Amygdala (tissue), 56 donors: ENCODE measurements at regions not wholly inside any gene's neighbourhood (a gene's known extent, or its start where the extent isn't known, plus 50 kb on each side); places are given as distances from the start of the nearest gene placed in this dataset.
A peak's percentile ranks its signal among the peaks of the same experiment; 100 is the strongest.
"Not testable (repeated sequence)": the region's sequence is repeated elsewhere in the genome, so short reads cannot be mapped to it uniquely, and the experiment has no call there.

Source experiments
- DNase-seq, 56 donors: peaks; one replicate each; lab custom pipeline; 2025; lab: John Stamatoyannopoulos, UW

DNA sequence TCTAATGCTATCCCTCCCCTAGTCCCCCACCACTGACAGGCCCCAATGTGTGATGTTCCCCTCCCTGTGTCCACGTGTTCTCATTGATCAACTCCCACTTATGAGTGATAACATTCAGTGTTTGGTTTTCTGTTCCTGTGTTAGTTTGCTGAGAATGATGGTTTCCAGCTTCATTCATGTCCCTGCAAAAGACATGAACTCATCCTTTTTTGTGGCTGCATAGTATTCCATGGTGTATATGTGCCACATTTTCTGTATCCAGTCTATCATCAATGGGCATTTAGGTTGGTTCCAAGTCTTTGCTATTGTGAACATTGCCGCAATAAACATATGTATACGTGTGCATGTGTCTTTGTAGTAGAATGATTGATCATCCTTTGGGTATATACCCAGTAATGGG lies 153.1 kb downstream of the OR13H1 start:
- not testable (repeated sequence) for DNase-seq

DNA sequence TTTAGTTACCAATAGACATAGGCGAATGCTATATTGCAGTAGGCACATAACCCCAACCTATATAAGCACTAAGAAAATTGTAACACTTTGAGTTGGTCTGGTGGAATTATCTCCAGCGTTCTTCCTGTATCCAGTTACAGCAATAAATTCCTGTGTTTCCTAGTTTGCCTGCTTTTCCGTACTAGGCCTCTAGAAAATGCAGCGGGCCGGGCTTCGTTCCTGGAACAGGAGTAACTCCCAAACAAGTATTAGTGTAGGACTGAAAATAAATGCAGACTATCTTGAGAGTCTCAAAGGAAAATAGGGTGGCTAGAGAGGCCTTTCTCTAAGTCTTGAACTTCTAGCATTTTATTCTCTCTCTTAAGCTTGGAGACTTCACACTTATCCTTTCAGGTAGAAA lies 159.8 kb downstream of the OR13H1 start:
- no peak for DNase-seq

DNA sequence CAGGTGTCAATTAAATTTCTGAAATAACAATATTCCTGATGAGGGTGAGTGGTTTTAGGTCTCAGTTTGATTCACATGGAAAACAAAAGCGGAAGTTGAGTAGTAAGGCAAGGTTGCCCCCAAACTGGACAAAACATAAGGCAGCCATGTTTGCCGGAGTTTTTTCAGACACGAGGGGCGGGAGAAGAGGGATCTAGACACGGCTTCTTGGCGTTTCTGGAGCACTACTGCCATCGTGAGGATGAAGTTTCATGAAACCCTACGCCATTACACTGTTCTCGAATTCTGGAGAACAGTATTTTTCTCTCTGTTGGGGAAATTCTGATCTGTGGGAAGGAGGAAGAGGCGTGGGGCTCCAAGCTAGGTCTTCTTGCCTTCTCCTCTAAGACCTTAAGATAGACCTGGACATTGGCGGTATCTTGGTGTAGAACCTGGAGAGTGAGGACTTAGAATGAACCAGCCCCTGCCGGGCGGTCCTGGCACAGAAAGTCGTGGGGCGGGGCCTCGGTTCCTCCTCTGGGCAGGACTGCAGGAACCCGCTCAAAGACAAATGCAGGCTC lies 160.3 kb downstream of the OR13H1 start:
- DNase-seq, result peak in 23 of 56 donors; percentile 19 to 85 (median 60)

DNA sequence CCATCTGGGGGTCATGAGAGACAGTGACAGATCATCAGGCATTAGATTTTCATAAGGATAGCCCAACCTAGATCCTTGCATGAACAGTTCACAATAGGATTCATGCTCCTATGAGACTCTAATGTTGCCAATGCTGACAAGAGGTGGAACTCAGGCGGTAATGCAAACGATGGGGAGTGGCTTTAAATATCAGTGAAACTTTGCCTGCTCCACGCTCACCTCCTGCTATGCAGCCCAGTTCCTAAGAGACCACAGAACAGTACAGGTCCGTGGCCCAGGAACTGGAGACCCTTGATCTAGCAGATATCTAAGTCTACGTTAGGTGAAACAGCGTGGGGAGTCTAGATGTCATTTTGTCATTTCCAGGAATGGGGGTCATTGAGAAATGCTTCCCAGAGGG lies 165.7 kb downstream of the OR13H1 start:
- no peak for DNase-seq

DNA sequence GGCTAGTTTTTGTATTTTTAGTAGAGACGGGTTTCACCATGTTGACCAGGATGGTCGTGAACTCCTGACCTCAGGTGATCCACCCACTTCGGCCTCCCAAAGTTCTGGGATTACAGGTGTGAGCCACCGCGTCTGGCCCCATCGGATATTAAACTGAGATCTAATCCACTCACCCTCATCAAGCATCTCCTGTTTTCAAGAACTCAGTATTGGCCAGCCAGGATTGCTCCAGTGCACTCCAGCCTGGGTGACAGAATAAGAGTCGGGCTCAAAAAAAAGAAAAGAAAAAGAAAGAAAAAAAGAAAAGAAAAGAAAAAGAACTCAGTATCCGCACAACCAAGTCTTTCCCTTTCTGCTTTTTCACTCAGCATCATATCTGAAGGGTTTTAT lies 167.6 kb downstream of the OR13H1 start:
- no peak for DNase-seq

DNA sequence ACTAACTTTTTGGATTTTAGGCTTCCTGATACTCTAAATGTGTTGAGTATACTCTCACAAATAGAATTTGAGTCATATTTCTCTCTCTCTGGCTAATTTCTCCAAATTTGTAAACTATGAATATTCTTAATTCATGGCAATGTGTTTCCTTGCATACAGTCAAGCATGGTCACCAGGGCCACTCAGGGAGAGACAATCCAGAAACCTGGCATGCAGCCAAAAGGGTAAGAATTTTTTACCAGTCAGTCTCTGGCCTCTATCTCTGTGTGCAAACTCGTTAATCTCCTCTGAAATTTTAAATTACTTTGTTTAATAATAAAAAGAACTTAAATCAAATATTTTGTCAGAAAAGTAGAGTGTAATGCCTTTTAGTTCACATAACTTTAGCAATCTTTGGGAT lies 179.8 kb downstream of the OR13H1 start:
- DNase-seq, result no peak

DNA sequence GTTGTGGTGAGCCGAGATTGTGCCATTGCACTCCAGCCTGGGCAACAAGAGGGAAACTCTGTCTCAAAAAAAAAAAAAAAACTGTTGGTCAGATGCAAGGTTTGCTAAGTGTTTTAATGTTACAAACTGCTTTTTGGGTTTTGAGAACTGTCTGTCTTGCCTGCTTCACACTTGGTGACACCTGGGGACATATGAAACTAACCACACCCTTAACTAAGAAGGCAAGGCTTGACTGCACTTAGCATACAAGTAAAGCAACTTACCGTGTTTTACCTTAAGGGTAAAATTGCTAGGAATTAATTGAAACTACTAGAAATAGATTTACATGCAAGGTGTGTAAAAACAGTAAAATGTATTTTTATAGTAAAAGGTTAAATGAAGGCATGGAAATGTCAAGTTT lies 180.4 kb downstream of the OR13H1 start:
- no peak for DNase-seq

DNA sequence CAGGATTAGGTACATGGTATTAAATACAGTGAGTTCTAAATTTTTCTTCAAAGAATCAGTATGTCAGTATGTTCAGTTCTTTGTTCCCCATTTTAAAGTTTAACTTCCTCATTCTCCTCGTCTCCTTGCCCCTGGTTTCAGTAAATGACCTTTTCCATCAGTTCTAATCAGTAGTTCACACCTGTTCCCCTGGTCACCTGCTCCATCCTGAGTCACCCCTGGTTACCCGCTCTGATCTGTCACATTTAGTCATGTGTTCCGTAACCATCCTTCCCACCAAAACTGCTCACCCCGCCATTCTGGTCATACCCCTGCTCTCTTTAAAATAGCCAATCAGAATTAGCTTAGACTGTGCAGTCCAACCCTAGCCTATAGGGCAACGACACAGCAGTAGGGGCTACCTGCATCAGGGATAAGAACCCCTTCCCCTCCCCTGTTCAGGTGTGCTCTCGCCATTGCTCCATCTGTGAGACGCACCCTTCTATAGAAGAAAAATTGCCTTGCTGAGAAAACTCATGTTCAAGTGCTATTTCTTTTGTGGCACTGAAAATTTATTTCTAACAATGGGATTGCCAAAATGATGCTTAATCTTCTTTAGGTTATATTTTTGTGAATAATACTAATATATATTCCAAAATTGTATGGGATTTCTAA lies 181.3 kb downstream of the OR13H1 start:
- no peak for DNase-seq

DNA sequence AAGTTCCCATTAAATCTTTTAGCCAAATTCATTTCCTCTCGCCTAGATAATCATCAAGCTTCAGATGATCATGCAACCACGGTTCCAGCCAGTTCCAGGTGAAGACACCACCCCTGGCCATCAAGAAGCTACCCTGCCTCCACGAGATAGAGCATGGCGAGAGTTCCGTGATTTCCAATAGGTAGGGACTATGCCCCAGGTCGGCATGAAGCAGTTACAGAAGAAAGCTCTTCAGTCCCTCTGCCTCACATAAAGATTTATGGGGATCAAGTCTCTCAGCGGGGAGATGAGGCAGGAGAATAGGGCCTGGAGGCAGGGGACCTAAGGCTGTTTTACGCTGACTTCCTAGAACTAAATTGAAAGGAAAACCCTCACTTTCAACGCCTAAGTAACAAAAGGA lies 183.9 kb downstream of the OR13H1 start:
- DNase-seq, result no peak

DNA sequence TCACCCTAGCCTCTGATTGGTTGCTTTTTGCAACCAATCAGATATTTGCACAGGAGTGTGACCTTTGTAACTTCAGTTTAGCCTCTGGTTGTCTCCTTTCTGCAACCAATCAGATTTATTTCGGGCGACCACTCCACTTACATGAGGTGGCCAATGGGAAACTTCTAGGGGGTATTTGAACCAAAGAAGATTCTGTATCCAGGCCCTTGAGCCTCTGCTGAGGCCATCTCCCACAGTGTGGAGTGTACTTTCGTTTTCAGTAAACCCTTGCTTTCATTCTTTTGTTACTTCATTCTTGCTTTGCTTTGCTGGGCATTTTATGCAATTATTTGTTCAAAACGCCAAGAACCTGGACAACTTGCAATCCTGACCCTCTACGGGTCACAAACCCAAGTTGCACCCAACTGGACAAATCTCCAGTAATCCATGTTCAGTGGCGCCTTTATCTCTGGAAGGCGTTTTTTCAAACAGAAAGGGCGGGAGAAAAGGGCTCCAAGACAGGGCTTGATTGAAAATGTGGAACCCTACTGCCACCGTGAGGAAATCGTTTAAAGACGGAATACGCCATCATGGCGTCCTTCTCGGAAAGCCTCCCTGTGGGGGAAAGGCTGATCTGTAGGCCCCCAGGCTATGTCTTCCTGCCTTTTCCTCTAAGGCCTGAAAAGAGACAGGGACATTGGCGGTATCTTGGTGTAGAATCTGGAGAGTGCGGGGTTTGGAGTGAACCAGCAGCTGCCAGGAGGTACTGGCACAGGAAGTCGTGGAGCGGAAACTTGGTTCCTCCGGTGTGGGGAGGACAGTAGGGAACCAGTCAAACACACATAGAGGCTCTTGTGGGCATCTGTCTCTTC lies 184.6 kb downstream of the OR13H1 start:
- peak in 22 of 56 donors; percentile 41 to 85 (median 68) for DNase-seq

DNA sequence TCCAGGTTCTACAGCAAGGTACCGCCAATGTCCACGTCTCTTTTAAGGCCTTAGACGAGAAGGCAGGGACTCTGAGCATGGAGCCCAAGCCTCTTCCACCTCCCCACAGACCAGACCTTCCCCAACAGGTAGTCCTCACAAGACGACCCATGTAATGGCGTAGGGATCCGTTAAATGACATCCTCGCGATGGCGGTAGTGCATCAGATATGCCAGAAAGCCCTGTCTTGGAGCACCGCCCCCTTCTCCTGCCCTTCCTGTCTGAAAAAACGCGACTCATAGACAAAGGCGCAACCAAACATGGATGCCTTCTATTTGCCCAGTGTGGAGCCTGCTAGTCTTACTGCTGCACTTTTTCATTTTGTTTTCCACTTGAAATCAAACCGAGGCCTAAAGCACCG lies 185.4 kb downstream of the OR13H1 start:
- peak in 22 of 56 donors; percentile 36 to 94 (median 74) for DNase-seq

DNA sequence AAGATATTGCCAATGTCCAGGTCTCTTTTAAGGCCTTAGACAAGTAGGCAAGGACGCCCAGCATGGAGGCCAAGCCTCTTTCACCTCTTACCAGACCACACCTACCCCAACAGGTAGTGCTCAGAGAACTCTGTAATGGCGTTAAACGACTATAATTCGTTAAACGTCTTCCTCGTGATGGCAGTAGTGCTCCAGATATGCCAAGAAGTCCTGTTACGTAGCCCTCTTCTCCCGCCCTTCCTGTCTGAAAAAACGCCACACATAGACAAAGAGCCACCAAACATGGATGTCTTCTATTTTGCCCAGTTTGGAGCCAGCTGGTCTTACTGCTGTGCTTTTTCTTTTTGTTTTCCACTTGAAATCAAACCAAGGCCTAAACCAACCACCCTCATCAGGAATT lies 190.7 kb downstream of the OR13H1 start:
- peak in 22 of 56 donors; percentile 1 to 88 (median 58) for DNase-seq

DNA sequence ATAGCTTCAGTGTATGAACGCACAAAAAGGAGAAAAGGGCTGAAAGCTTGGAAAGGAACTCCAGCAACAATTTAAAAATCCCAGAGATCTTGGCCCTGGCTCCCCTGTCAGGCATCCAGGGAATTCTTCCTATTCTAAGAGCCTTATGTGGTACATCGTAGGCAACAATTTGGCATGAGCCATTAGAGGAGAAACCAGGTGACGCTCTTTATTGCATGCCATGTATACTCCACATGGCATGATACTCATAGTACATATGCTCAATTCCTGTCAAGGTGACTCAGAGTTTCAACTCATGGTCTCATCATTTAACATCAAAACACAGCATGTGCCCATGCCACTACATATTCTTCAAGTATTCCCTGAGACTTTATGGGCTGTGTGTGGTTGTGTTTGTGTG lies 191.3 kb downstream of the OR13H1 start:
- DNase-seq, result peak in 2 of 56 donors; percentile 6 to 7

DNA sequence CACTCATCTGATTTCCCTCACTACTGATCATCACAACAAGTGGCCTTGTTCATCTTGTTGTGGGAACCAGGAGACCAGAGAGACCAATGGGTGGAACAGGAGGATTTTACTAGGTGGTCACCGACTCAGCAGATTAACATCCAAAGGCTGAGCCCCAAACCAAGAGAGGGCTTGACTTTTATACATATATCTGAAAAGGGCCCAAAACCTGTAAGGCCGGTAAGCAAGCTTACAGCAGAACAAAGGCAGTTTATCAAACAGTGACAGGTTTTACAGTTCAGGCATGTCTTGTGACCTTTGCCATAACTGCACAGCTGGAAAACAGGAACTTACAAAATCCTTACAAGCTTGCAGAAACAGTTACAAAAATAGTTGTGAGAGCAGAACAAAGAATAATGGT lies 195.9 kb downstream of the OR13H1 start:
- DNase-seq, result no peak

DNA sequence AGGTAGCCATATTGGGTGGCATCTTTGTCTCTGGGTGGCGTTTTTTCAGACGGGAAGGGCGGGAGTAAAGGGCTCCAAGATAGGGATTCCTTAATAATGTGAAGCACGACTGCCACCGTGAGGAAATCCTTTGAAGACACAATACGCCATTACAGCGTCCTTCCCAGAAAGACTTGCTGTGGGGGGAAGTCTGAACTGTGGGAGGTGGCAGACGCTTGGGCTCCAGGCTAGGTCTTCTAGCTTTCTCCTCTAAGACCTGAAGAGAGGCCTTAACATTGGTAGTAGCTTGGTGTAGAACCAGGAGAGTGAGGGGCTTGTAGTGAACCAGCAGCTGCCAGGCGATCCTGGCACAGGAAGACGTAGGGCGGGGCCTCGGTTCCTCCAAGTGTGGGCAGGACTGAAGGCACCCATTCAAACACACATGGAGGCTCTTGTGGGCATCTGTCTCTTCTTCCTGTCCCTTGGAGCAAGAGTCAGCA lies 197.3 kb downstream of the OR13H1 start:
- peak in 22 of 56 donors; percentile 24 to 92 (median 70) for DNase-seq

DNA sequence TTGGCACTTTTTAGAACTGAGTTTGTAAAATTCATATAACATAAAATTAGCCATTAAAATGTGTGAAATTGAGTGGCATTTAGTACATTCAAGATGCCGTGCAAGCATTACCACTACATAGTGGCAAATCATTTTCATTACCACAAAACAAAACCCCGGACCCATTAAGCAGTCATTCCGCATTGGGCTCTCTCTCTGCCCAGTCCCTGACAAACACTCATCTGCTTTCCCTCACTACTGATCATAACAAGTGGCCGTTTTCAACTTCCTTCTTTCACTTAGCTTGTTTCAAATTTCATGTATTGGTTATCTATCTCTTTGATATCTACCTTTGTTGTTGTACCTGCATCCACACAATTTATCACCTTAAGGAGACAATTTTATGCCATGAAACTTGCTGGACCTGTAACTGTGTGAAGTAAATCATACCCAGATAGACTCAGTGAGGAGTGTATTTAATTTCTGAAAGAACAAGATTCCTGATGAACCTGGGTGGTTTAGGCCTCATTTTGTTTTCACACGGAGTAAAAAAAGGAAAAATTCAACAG lies 202.1 kb downstream of the OR13H1 start:
- DNase-seq, result no peak

DNA sequence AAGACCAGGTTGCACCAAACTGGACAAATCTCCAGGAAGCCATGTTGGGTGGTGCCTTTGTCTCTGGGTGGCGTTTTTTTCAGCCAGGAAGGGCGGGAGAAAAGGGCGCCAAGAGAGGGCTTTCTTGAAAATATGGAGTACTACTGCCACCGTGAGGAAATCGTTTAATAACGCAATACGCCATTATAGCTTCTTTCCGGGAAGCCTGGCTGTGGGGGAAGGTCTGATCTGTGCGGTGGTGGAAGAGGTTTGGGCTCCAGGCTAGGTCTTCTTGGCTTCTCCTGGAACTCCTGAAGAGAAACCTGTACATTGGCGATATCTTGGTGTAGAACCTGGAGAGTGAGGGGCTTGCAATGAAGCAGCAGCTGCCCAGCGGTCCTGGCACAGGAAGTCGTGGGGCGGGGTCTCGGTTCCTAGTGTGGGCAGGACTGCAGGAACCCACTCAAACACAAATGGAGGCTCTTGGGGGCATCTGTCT lies 202.7 kb downstream of the OR13H1 start:
- DNase-seq, result peak in 22 of 56 donors; percentile 7 to 86 (median 68)

DNA sequence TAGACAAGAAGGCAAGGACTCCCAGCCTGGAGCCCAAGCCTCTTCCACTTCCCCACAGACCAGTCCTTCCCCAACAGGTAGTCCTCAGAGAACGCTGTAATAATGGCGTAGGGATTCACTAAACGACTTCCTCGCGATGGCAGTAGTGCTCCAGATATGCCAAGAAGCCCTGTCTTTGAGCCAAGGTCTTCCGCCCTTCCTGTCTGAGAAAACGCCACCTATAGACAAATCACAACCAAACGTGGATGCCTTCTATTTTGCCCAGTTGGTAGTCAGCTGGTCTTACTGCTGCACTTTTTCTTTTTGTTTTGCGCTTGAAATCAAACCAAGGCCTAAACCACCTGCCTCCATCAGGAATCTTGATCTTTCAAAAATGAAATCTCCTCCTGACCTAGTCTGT lies 203.3 kb downstream of the OR13H1 start:
- peak in 22 of 56 donors; percentile 12 to 88 (median 52) for DNase-seq

DNA sequence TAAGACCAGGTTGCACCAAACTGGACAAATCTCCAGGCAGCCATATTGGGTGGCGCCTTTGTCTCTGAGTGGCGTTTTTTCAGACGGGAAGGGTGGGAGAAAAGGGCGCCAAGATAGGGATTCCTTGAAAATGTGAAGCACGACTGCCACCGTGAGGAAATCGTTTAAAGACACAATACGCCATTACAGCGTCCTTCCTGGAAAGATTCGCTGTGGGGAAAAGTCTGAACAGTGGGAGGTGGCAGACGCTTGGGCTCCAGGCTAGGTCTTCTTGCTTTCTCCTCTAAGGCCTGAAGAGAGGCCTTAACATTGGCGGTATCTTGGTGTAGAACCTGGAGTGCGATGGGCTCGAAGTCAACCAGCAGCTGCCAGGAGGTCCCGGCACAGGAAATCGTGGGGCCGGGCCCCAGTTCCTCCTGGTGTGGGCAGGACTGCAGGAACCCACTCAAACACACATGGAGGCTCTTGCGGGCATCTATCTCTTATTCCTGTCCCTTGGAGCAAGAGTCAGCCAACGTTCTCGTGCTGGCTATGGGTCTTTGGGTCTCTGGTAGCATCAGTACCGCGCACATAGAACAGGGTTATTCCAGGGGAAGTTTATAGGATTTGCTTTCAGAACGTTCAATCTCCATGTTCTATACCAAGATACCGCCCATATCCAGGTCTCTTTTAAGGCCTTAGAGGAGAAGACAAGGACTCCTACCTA lies 208.8 kb downstream of the OR13H1 start:
- DNase-seq, result peak in 22 of 56 donors; percentile 31 to 88 (median 69)

DNA sequence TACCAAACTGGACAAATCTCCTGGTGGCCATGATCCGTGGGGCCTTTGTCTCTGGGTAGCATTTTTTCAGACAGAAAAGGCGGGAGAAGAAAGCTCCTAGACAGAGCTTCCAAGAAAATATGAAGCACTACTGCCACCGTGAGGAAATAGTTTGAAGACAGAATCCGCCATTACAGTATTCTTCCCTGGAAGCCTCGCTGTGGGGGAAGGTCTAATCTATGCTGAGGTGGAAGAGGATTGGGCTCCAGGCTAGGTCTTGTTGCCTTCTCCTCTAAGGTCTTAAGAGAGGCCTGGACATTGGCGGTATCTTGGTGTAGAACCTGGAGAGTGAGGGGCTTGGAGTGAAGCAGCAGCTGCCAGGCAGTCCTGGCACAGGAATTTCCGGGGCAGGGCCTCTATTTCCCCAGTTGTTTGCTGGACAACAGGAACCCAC lies 218.9 kb downstream of the OR13H1 start:
- DNase-seq, result peak in 21 of 56 donors; percentile 5 to 79 (median 37)
